Neural cell (in vitro differentiated cells): ENCODE measurements at regions not wholly inside any gene's neighbourhood (a gene's known extent, or its start where the extent isn't known, plus 50 kb on each side); places are given as distances from the start of the nearest gene placed in this dataset.
"Not testable (repeated sequence)": the region's sequence is repeated elsewhere in the genome, so short reads cannot be mapped to it uniquely, and the experiment has no call there.

Experiments
- EZH2 ChIP-seq: fragments of 200-600, 300-800 bp; shearing (Covaris generic), sonication (generic); IDR thresholded peaks from 2 replicates; pipeline ENCODE4 v1.6.1; 2014; ENCODE audit warnings: antibody characterized with exemption, low read length, borderline replicate concordance, mild to moderate bottlenecking; ENCODE audit not compliant: insufficient read depth, poor library complexity, severe bottlenecking
- MXI1 ChIP-seq: fragments of 450-650 bp; conservative IDR thresholded peaks from 2 replicates; pipeline ENCODE4 v1.6.1; 2014; ENCODE audit warnings: antibody characterized with exemption, mild to moderate bottlenecking; ENCODE audit not compliant: poor library complexity, severe bottlenecking
- POLR2AphosphoS5 ChIP-seq: IDR thresholded peaks from 2 replicates; pipeline ENCODE4 v1.6.1; 2012
- RAD21 ChIP-seq: fragments of 450-650 bp; conservative IDR thresholded peaks from 2 replicates; pipeline ENCODE4 v1.6.1; 2014; ENCODE audit warnings: antibody characterized with exemption, mild to moderate bottlenecking, moderate library complexity
- SMC3 ChIP-seq: fragments of 450-650 bp; conservative IDR thresholded peaks from 2 replicates; pipeline ENCODE4 v1.6.1; 2014; ENCODE audit warnings: antibody characterized with exemption, mild to moderate bottlenecking, moderate library complexity; ENCODE audit not compliant: poor library complexity
- TF ChIP-seq, protein P1 (sequence below): fragments of 450-650 bp; IDR thresholded peaks from 2 replicates; pipeline ENCODE4 v1.5.1; 2014; ENCODE audit warnings: antibody characterized with exemption, mild to moderate bottlenecking, moderate library complexity; ENCODE audit not compliant: poor library complexity, severe bottlenecking

- TF ChIP-seq, protein P1, sequence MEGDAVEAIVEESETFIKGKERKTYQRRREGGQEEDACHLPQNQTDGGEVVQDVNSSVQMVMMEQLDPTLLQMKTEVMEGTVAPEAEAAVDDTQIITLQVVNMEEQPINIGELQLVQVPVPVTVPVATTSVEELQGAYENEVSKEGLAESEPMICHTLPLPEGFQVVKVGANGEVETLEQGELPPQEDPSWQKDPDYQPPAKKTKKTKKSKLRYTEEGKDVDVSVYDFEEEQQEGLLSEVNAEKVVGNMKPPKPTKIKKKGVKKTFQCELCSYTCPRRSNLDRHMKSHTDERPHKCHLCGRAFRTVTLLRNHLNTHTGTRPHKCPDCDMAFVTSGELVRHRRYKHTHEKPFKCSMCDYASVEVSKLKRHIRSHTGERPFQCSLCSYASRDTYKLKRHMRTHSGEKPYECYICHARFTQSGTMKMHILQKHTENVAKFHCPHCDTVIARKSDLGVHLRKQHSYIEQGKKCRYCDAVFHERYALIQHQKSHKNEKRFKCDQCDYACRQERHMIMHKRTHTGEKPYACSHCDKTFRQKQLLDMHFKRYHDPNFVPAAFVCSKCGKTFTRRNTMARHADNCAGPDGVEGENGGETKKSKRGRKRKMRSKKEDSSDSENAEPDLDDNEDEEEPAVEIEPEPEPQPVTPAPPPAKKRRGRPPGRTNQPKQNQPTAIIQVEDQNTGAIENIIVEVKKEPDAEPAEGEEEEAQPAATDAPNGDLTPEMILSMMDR = not testable (repeated sequence)
- TF ChIP-seq EZH2, SMC3, RAD21, POLR2AphosphoS5, MXI1: not testable (repeated sequence)
Observed at GRCh38 chr9:42325142-42325541, 141.7 kb downstream of the SPATA31A6 start.
